CD4-positive, alpha-beta T cell treated with Interleukin-12 subunit alpha and Interleukin-12 subunit beta, for 1 hour (primary cell): ENCODE measurements at regions not wholly inside any gene's neighbourhood (a gene's known extent, or its start where the extent isn't known, plus 50 kb on each side); places are given as distances from the start of the nearest gene placed in this dataset.
"Not testable (repeated sequence)": the region's sequence is repeated elsewhere in the genome, so short reads cannot be mapped to it uniquely, and the experiment has no call there.

ENCODE experiments used
- DNase-seq: peaks from one replicate; pipeline ENCODE4 v3.0.0-alpha.2; 2020

GRCh38 chr2:217361483-217361880 lies 501.6 kb upstream of the TNP1 start:
- DNase-seq = no peak

- no peak for DNase-seq
Measured at GRCh38 chr2:217360781-217361482, 501.1 kb upstream of the TNP1 start.

- DNase-seq = no peak
Measured at GRCh38 chr2:217360111-217360510, 500.2 kb upstream of the TNP1 start.

GRCh38 chr2:217357886-217358620 lies 498.2 kb upstream of the TNP1 start:
- no peak for DNase-seq

GRCh38 chr2:217356781-217357180 lies 496.9 kb upstream of the TNP1 start:
- no peak for DNase-seq

GRCh38 chr2:217356142-217356541 lies 496.3 kb upstream of the TNP1 start:
- no peak for DNase-seq

- no peak for DNase-seq
Measured at GRCh38 chr2:217353591-217353990, 493.7 kb upstream of the TNP1 start.

GRCh38 chr2:217351378-217351777 lies 491.5 kb upstream of the TNP1 start:
- no peak for DNase-seq

GRCh38 chr2:217349251-217349650 lies 489.4 kb upstream of the TNP1 start:
- no peak for DNase-seq

GRCh38 chr2:217347630-217348029 lies 487.8 kb upstream of the TNP1 start:
- not testable (repeated sequence) for DNase-seq

GRCh38 chr2:217346043-217346442 lies 486.2 kb upstream of the TNP1 start:
- DNase-seq = not testable (repeated sequence)

GRCh38 chr2:217340899-217341298 lies 481.0 kb upstream of the TNP1 start:
- DNase-seq = no peak

- no peak for DNase-seq
Measured at GRCh38 chr2:217340176-217340575, 480.3 kb upstream of the TNP1 start.

GRCh38 chr2:217339753-217340152 lies 479.9 kb upstream of the TNP1 start:
- DNase-seq = no peak

GRCh38 chr2:217338306-217338916 lies 478.5 kb upstream of the TNP1 start:
- DNase-seq = no peak

- no peak for DNase-seq
Measured at GRCh38 chr2:217337771-217338170, 477.9 kb upstream of the TNP1 start.

- DNase-seq = no peak
Measured at GRCh38 chr2:217336694-217337093, 476.8 kb upstream of the TNP1 start.

- DNase-seq = no peak
Measured at GRCh38 chr2:217335341-217335966, 475.6 kb upstream of the TNP1 start.

- no peak for DNase-seq
Measured at GRCh38 chr2:217334561-217334960, 474.7 kb upstream of the TNP1 start.

GRCh38 chr2:217332866-217333265 lies 473.0 kb upstream of the TNP1 start:
- no peak for DNase-seq

GRCh38 chr2:217332417-217332791 lies 472.5 kb upstream of the TNP1 start:
- no peak for DNase-seq

- DNase-seq = no peak
Measured at GRCh38 chr2:217331523-217332416, 471.9 kb upstream of the TNP1 start.

GRCh38 chr2:217330647-217331046 lies 470.8 kb upstream of the TNP1 start:
- DNase-seq = no peak
